Keratinocyte (primary cell): ENCODE measurements at regions not wholly inside any gene's neighbourhood (a gene's known extent, or its start where the extent isn't known, plus 50 kb on each side); places are given as distances from the start of the nearest gene placed in this dataset.

Source experiments
- EZH2 ChIP-seq: IDR thresholded peaks from one replicate; pipeline ENCODE4 v1.6.1; 2012; ENCODE audit warnings: inconsistent platforms, mild to moderate bottlenecking, low read length, moderate library complexity
- TF ChIP-seq, protein P1 (sequence below), 3 experiments: IDR thresholded peaks in 1 of 3; conservative IDR thresholded peaks in 1 of 3; optimal IDR thresholded peaks in 1 of 3; 2 replicates in 2 of 3; 3 replicates in 1 of 3; pipeline versions ENCODE3 to v1.5.1; 2011; ENCODE audit warnings: low read length in 3 of 3, mild to moderate bottlenecking in 3 of 3, moderate library complexity in 2 of 3, control low read depth in 1 of 3, inconsistent platforms in 1 of 3; ENCODE audit not compliant: insufficient read depth in 2 of 3; ENCODE audit errors: extremely low read depth in 1 of 3

DNA sequence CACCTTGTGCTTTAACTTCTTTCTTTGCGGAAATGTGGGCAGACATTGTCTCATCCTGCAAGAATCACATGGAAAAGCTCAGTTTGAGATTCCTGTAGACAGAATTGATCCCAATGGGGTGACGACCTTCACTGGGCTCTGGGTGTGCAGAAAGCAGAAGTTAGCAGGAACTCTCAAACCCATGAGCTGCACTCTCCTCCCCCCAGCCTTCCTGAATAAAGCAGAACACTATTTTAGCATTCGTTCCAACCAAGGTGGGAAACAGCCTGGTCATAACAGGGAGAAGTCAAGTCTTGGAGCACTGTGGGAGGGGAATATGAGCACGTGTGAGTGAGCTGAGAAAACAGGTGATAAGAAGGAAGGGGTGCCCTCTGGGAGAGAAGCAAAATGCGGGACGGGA is 87.4 kb upstream of the FER start:
- TF ChIP-seq, protein P1, sequence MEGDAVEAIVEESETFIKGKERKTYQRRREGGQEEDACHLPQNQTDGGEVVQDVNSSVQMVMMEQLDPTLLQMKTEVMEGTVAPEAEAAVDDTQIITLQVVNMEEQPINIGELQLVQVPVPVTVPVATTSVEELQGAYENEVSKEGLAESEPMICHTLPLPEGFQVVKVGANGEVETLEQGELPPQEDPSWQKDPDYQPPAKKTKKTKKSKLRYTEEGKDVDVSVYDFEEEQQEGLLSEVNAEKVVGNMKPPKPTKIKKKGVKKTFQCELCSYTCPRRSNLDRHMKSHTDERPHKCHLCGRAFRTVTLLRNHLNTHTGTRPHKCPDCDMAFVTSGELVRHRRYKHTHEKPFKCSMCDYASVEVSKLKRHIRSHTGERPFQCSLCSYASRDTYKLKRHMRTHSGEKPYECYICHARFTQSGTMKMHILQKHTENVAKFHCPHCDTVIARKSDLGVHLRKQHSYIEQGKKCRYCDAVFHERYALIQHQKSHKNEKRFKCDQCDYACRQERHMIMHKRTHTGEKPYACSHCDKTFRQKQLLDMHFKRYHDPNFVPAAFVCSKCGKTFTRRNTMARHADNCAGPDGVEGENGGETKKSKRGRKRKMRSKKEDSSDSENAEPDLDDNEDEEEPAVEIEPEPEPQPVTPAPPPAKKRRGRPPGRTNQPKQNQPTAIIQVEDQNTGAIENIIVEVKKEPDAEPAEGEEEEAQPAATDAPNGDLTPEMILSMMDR (optimal IDR thresholded peaks at IDR 0.05 in 1 of 3, IDR thresholded peaks at IDR 0.05 in 1 of 3, conservative IDR thresholded peaks at IDR 0.05 in 1 of 3; ENCODE audit: extremely low read depth in 1 of 3, insufficient read depth in 2 of 3, low read length in 3 of 3): no peak
- no peak for TF ChIP-seq EZH2
